ENCODE measurements at regions not wholly inside any gene's neighbourhood (a gene's known extent, or its start where the extent isn't known, plus 50 kb on each side); places are given as distances from the start of the nearest gene placed in this dataset.

GRCh38 chr11:111119751-111120150 lies 125.8 kb upstream of the POU2AF2 start:
- no peaks in the 10 kb centered on the region for H3K4me1 ChIP-seq
- intact Hi-C loops (cut with DNase I; ENCODE audit: low total_unique reads) (no loop called here), in situ Hi-C loops (cut with MboI; ENCODE audit: low sequenced_read_pairs in 4 of 4) (no loop called here)
- DNase-seq (no peak), ATAC-seq (no peak)
- H3K27ac ChIP-seq, result no peak overlapping the region
- no peak overlapping the region for H3K4me3 ChIP-seq
- no peaks in the 10 kb centered on the region for H3K27me3 ChIP-seq
- H3K36me3 ChIP-seq, result no peaks in the 10 kb centered on the region
- H3K9me3 ChIP-seq, result no peaks in the 10 kb centered on the region
- no peak for TF ChIP-seq CTCF (IDR thresholded peaks at IDR 0.05 in 4 of 5, conservative IDR thresholded peaks at IDR 0.05 in 1 of 5)
- no peak for TF ChIP-seq POLR2A (IDR thresholded peaks at IDR 0.05)

GRCh38 chr11:111115890-111116289 lies 129.6 kb upstream of the POU2AF2 start:
- DNase-seq, result no peak
- TF ChIP-seq CTCF (IDR thresholded peaks at IDR 0.05 in 4 of 5, conservative IDR thresholded peaks at IDR 0.05 in 1 of 5) (no peak), POLR2A (IDR thresholded peaks at IDR 0.05) (no peak)
- intact Hi-C loops (cut with DNase I; ENCODE audit: low total_unique reads) (no loop called here), in situ Hi-C loops (cut with MboI; ENCODE audit: low sequenced_read_pairs in 4 of 4) (no loop called here)
- H3K27me3 ChIP-seq, result no peaks in the 10 kb centered on the region
- ATAC-seq, result no peak
- H3K4me1 ChIP-seq, result no peaks in the 10 kb centered on the region
- H3K4me3 ChIP-seq, result no peak overlapping the region
- no peaks in the 10 kb centered on the region for H3K36me3 ChIP-seq
- no peaks in the 10 kb centered on the region for H3K9me3 ChIP-seq
- H3K27ac ChIP-seq, result no peak overlapping the region

GRCh38 chr11:111114091-111114490 lies 131.4 kb upstream of the POU2AF2 start:
- H3K4me1 ChIP-seq, result no peaks in the 10 kb centered on the region
- TF ChIP-seq CTCF (IDR thresholded peaks at IDR 0.05 in 4 of 5, conservative IDR thresholded peaks at IDR 0.05 in 1 of 5), result no peak
- no peak for TF ChIP-seq POLR2A (IDR thresholded peaks at IDR 0.05)
- H3K4me3 ChIP-seq, result no peak overlapping the region
- no peaks in the 10 kb centered on the region for H3K27me3 ChIP-seq
- DNase-seq (no peak), ATAC-seq (no peak)
- no peaks in the 10 kb centered on the region for H3K9me3 ChIP-seq
- intact Hi-C loops (cut with DNase I; ENCODE audit: low total_unique reads) (no loop called here), in situ Hi-C loops (cut with MboI; ENCODE audit: low sequenced_read_pairs in 4 of 4) (no loop called here)
- no peak overlapping the region for H3K27ac ChIP-seq
- no peaks in the 10 kb centered on the region for H3K36me3 ChIP-seq

GRCh38 chr11:111112614-111113013 lies 132.9 kb upstream of the POU2AF2 start:
- Histone ChIP-seq H3K27ac (no peak overlapping the region), H3K9me3 (no peaks in the 10 kb centered on the region), H3K4me3 (no peak overlapping the region), H3K4me1 (no peaks in the 10 kb centered on the region), H3K27me3 (no peaks in the 10 kb centered on the region), H3K36me3 (no peaks in the 10 kb centered on the region)
- in situ Hi-C loops (cut with MboI; ENCODE audit: low sequenced_read_pairs in 4 of 4), result no loop called here
- DNase-seq (no peak), ATAC-seq (no peak)
- no peak for TF ChIP-seq CTCF (IDR thresholded peaks at IDR 0.05 in 4 of 5, conservative IDR thresholded peaks at IDR 0.05 in 1 of 5)
- TF ChIP-seq POLR2A (IDR thresholded peaks at IDR 0.05), result no peak
- intact Hi-C loops (cut with DNase I; ENCODE audit: low total_unique reads), result no loop called here

GRCh38 chr11:111107501-111107900 lies 138.0 kb upstream of the POU2AF2 start:
- TF ChIP-seq CTCF (IDR thresholded peaks at IDR 0.05 in 4 of 5, conservative IDR thresholded peaks at IDR 0.05 in 1 of 5), result no peak
- no peak for TF ChIP-seq POLR2A (IDR thresholded peaks at IDR 0.05)
- ATAC-seq (no peak), DNase-seq (no peak)
- in situ Hi-C loops (cut with MboI; ENCODE audit: low sequenced_read_pairs in 4 of 4) (no loop called here), intact Hi-C loops (cut with DNase I; ENCODE audit: low total_unique reads) (no loop called here)
- Histone ChIP-seq H3K4me1 (no peaks in the 10 kb centered on the region), H3K27ac (no peak overlapping the region), H3K4me3 (no peak overlapping the region), H3K27me3 (no peaks in the 10 kb centered on the region), H3K9me3 (no peaks in the 10 kb centered on the region), H3K36me3 (no peaks in the 10 kb centered on the region)
